Progenitor cell of endocrine pancreas (in vitro differentiated cells): ENCODE measurements at regions not wholly inside any gene's neighbourhood (a gene's known extent, or its start where the extent isn't known, plus 50 kb on each side); places are given as distances from the start of the nearest gene placed in this dataset.

Experiments
- DNase-seq: peaks from one replicate; pipeline ENCODE4 v3.0.0; 2021; ENCODE audit warnings: low spot score; ENCODE audit not compliant: unreplicated experiment
- H3K27ac Mint-ChIP-seq: 2 replicates; pipeline ENCODE4 v1.8.0; 2021; ENCODE audit warnings: mild to moderate bottlenecking, moderate library complexity, mixed read lengths
- H3K27me3 Mint-ChIP-seq: 2 replicates; pipeline ENCODE4 v1.8.0; 2021; ENCODE audit warnings: mixed read lengths
- H3K36me3 Mint-ChIP-seq: 2 replicates; pipeline ENCODE4 v1.8.0; 2022; ENCODE audit warnings: mixed read lengths; ENCODE audit not compliant: insufficient read depth
- H3K4me1 Mint-ChIP-seq: 2 replicates; pipeline ENCODE4 v1.8.0; 2021; ENCODE audit warnings: low read depth, mixed read lengths
- H3K4me3 Mint-ChIP-seq: 2 replicates; pipeline ENCODE4 v1.8.0; 2021; ENCODE audit warnings: low read depth, mild to moderate bottlenecking, moderate library complexity, mixed read lengths
- H3K9me3 Mint-ChIP-seq: 2 replicates; pipeline ENCODE4 v1.8.0; 2021; ENCODE audit warnings: low read depth, mixed read lengths
- TF ChIP-seq, protein P1 (sequence below): fragments of 200-600 bp; sonication (generic); IDR thresholded peaks from one replicate; pipeline ENCODE4 v1.5.0; 2021; ENCODE audit warnings: antibody characterized with exemption, mild to moderate bottlenecking; ENCODE audit not compliant: unreplicated experiment

DNA sequence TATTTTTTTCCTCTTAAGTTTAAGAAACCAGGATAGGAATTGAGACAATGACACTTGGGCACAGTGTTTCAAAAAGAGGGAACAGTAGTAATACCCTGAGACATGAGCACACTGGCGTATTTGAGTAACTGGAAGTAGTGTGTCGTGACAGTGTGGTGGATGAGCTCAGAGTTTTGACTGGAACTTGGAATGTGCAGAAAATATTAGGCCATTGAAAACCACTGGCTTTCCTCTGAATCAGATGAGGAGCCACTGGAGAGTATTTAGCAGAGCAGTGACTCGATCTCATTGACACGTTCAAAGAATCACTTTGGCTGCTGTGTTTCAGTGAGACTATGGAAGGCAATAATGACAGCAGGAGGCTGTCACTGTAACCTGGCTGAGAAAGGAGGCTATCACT lies 1531.2 kb downstream of the STIM2 start:
- H3K4me1 Mint-ChIP-seq = no peaks in the 10 kb centered on the region
- H3K9me3 Mint-ChIP-seq = no peaks in the 10 kb centered on the region
- TF ChIP-seq, protein P1, sequence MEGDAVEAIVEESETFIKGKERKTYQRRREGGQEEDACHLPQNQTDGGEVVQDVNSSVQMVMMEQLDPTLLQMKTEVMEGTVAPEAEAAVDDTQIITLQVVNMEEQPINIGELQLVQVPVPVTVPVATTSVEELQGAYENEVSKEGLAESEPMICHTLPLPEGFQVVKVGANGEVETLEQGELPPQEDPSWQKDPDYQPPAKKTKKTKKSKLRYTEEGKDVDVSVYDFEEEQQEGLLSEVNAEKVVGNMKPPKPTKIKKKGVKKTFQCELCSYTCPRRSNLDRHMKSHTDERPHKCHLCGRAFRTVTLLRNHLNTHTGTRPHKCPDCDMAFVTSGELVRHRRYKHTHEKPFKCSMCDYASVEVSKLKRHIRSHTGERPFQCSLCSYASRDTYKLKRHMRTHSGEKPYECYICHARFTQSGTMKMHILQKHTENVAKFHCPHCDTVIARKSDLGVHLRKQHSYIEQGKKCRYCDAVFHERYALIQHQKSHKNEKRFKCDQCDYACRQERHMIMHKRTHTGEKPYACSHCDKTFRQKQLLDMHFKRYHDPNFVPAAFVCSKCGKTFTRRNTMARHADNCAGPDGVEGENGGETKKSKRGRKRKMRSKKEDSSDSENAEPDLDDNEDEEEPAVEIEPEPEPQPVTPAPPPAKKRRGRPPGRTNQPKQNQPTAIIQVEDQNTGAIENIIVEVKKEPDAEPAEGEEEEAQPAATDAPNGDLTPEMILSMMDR = no peak
- H3K27me3 Mint-ChIP-seq = no peaks in the 10 kb centered on the region
- H3K4me3 Mint-ChIP-seq = no peak overlapping the region
- no peak overlapping the region for H3K27ac Mint-ChIP-seq
- H3K36me3 Mint-ChIP-seq = no peaks in the 10 kb centered on the region
- no peak for DNase-seq

DNA sequence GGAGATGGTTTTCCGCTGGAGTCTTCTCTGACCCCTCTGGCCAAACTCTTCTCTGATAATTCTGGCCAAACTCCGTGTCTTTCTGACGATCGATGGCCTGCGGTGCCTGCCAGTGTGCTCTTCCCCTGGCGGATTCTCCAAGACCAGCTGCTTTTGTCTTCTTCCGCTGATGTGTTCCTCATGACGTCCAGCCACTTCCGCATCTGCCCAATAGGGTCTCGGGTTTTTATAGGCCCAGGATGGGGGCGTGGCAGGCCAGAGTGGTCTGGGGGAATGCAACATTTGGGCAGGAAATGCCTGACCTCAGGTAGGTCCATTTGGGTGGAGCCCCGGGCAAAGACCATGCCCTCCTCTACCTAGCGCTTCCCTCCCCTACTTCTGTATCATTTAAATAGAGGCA lies 1542.1 kb downstream of the STIM2 start:
- Mint-ChIP-seq H3K27ac (no peak overlapping the region), H3K27me3 (no peaks in the 10 kb centered on the region), H3K36me3 (no peaks in the 10 kb centered on the region), H3K9me3 (peaks cover 11% of the 10 kb centered on the region), H3K4me3 (no peak overlapping the region), H3K4me1 (no peaks in the 10 kb centered on the region)
- no peak for DNase-seq
- TF ChIP-seq, protein P1 = no peak

DNA sequence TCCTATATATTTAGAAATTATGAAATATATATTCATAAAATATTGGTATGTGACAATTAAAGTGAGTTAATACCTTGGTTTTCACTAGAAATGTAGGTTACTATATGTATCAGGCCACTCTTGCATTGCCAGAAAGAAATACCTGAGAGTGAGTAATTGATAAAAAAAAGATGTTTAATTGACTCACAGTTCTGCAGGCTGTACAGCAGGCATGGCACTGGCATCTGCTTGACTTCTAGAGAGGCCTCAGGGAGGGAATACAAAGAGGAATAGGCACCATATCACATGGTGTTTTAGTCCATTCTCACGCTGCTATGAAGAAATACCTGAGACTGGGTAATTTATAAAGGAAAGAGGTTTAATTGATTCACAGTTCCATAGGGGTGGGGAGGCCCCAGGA lies 1560.6 kb downstream of the STIM2 start:
- H3K4me1 Mint-ChIP-seq = no peaks in the 10 kb centered on the region
- peaks cover 3% of the 10 kb centered on the region for H3K9me3 Mint-ChIP-seq
- no peak for DNase-seq
- TF ChIP-seq, protein P1 = no peak
- no peak overlapping the region for H3K4me3 Mint-ChIP-seq
- H3K36me3 Mint-ChIP-seq = no peaks in the 10 kb centered on the region
- H3K27me3 Mint-ChIP-seq = no peaks in the 10 kb centered on the region
- H3K27ac Mint-ChIP-seq = no peak overlapping the region

DNA sequence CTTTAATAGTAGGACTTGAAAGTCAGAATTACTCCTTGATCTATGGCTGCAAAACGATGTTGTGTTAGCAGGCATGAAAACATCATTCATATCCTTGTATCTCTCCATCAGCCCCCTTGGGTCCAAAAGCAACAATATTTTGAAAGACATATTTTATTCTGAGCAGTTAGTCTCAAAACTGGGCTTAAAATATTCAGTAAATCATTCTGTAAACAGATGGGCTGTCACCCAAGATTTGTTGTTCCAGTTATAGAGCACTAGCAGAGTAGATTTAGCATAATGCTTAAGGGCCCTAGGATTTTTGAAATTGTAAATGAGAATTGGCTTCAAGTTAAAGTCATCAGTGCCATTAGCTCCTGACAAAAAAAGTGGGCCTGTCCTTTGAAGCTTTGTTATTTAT lies 1565.6 kb downstream of the STIM2 start:
- DNase-seq = no peak
- Mint-ChIP-seq H3K27me3 (no peaks in the 10 kb centered on the region), H3K4me3 (no peak overlapping the region), H3K27ac (no peak overlapping the region), H3K4me1 (no peaks in the 10 kb centered on the region), H3K36me3 (no peaks in the 10 kb centered on the region), H3K9me3 (peaks cover 3% of the 10 kb centered on the region)
- TF ChIP-seq, protein P1 = no peak

DNA sequence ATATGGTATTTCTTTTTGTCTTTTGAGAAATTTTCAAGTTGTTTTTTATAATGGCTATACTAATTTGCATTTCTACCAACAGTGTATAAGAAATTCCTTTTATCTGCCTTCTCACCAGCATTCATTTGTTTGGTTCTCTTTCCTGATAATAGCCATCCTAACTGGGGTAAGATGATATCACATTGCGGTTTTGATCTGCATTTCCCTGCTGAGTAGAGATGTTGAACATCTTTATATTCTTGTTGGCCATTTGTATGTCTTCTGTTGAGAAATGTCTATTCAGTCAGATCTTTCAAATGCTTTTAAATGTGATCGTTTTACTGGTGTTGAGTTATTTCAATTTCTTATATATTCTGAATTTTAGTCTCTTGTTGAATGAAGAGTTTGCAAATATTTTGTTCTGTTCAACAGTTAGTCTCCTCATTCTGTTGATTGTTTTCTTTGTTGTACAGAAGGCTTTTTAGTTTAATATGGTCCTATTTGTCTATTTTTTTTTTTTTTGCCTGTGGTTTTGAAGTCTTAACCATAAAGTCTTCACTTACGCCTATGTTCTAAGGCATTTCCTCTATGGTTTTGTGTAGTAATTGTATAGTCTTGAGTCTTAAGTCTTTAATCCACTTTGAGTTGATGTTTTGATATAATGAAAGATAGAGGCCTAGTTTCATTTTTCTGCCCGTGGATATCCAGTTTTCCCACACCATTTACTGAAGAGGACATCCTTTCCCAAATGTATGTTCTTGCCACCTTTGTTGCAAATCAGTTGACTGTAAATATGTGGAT lies 1566.9 kb downstream of the STIM2 start:
- no peaks in the 10 kb centered on the region for H3K36me3 Mint-ChIP-seq
- H3K4me3 Mint-ChIP-seq = no peak overlapping the region
- no peak overlapping the region for H3K27ac Mint-ChIP-seq
- no peak for DNase-seq
- H3K9me3 Mint-ChIP-seq = no peaks in the 10 kb centered on the region
- TF ChIP-seq, protein P1 = no peak
- no peaks in the 10 kb centered on the region for H3K27me3 Mint-ChIP-seq
- no peaks in the 10 kb centered on the region for H3K4me1 Mint-ChIP-seq
